NCI-H1417 (cell line): ENCODE measurements at regions not wholly inside any gene's neighbourhood (a gene's known extent, or its start where the extent isn't known, plus 50 kb on each side); places are given as distances from the start of the nearest gene placed in this dataset.
A peak's percentile ranks its signal among the peaks of the same experiment; 100 is the strongest.
"Not testable (repeated sequence)": the region's sequence is repeated elsewhere in the genome, so short reads cannot be mapped to it uniquely, and the experiment has no call there.

Experiments
- DNase-seq, 3 experiments: peaks; one replicate each; lab custom pipeline; 2025; lab: John Stamatoyannopoulos, UW

- peak in 1 of 3 experiments; percentile 22 for DNase-seq
These were observed 760.4 kb downstream of the SLITRK1 start for GRCh38 chr13:83121896-83122295.

DNA sequence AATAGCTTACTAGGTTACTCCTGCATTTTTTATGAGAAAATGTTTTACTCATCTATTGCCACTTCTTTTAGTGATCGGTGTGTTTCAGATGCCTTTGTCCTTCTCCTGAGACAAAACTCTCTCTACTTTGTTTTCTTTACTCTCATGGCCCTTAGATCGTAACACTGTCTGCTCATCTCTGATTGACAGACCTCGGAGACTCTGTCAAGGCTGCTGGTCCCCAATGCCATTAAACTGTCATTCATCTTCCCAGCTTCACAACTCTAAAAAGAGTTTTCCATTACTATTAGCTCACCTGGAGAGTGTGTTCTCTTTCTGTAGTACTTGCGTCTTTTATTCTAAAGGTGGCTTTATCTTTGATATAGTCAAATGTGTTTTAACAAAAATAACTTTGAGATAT is 765.2 kb downstream of the SLITRK1 start:
- no peak for DNase-seq

DNA sequence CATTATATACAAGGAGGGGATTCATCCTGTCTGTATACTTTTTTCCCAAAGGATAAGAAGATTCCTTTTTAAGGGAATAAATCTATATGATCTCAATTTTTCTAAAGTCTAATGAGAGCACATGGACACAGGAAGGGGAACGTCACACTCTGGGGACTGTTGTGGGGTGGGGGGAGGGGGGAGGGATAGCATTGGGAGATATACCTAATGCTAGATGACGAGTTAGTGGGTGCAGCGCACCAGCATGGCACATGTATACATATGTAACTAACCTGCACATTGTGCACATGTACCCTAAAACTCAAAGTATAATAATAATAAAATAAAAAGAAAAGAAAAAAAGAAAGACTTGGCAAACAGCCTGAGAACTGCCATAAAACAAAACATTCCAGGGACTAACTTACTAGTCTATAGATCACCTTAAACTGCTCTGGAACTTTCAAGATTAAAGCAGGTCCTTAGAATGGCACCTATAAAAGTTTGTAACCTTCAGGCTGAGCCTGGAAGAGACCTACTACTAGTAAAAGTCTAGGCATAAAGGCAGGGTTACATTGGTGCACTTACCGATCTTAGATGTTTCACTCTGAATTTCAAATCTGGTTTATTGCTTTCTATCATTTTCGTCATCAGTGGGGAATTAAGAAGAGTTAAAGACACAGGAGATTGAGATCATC is 780.6 kb downstream of the SLITRK1 start:
- not testable (repeated sequence) for DNase-seq

DNA sequence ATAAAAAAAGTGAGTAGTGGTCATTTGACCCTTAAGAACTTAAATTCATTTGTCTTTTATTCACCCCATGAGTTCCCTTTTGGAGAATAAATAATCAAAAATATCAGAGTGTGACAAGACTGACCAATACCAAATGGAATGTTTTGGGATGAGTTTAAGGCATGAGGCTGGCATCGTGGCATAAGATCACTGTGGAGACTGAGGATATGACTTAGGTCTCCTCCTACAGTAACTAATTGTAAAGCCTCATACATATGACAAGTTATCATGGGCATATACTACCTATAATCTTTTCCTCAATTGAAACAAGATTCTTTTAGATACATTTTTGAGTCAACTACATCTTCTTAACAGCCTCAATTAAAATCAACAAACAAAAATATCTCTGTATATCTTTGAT is 782.0 kb downstream of the SLITRK1 start:
- no peak for DNase-seq

GRCh38 chr13:83088858-83089257 is 793.4 kb downstream of the SLITRK1 start:
- DNase-seq: no peak

DNA sequence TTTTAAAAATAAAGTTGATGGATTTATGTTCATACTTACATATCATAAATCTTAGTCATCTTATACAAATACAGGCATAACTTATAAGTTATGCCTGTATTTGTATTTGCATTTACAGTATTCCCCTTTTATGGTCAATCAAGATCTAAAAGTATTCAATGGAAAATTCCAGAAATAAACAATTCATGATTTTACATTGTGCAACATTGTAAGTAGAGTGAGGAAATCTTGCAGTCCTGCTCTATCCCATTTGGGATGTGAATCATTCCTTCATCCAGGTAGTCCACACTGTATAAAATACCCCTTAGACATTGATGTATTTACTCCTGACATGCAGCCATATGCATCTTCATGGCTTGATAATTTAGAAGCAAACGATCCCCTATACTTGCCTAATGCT is 795.3 kb downstream of the SLITRK1 start:
- DNase-seq: no peak

- DNase-seq: no peak
These were observed 796.2 kb downstream of the SLITRK1 start for GRCh38 chr13:83086088-83086487.

- no peak for DNase-seq
These were observed 796.9 kb downstream of the SLITRK1 start for GRCh38 chr13:83085186-83085900.

DNA sequence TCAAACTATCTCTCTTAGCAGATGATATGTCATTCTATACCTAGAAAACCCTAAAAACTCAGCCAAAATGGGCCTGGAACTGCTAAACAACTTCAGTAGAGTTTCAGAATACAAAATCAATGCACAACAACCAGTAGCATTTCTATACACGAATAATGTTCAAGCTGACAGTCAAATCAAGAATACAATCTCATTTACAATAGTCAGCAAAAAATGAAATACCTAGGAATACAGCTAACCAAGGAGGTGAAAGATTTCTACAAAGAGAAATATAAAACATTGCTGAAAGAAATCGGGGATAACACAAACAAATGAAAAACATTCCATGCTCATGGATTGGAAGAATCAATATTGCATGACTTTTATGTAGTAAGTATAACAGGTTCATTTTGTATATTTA is 804.8 kb downstream of the SLITRK1 start:
- DNase-seq: no peak

DNA sequence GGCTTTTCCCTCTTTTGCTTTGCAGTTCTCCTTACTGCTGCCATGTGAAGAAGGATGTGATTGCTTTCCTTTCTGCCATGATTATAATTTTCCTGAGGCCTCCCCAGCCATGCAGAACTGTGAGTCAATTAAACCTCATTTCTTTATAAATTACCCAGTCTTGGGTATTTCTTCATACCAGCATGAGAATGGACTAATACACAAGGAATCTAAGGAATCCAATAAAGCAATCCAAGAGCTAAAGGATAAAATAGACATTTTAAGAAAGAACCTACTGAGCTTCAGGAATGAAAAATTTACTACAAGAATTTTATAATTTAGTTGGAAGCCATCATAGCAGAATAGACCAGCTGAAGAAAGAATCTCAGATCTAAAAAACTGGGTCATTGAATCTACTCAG is 808.3 kb downstream of the SLITRK1 start:
- not testable (repeated sequence) for DNase-seq

- DNase-seq: no peak
These were observed 817.2 kb downstream of the SLITRK1 start for GRCh38 chr13:83065108-83065507.

GRCh38 chr13:83057119-83057518 is 825.2 kb downstream of the SLITRK1 start:
- DNase-seq: no peak

DNA sequence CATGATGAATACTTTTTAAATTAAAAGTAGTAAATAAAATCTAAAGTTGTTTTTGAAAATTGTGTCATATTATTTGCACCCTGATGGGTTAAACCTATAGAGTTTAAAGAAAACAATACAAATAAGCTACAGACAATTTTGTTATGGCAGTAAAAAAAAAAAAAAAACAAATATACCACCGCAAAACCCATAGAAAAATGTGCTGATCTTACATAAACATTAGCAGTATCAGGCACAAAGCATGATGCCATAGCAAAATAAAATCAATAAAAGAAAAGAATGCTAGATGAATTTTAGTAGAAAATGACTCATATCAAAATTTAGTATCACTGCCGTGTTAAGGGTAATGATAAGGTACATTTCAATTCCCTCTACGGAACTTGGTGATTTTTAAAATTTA is 826.0 kb downstream of the SLITRK1 start:
- DNase-seq: no peak

- DNase-seq: no peak
These were observed 833.9 kb downstream of the SLITRK1 start for GRCh38 chr13:83048419-83048818.

- DNase-seq: no peak
These were observed 857.2 kb downstream of the SLITRK1 start for GRCh38 chr13:83024955-83025594.

- DNase-seq: no peak
These were observed 858.0 kb downstream of the SLITRK1 start for GRCh38 chr13:83024232-83024631.

DNA sequence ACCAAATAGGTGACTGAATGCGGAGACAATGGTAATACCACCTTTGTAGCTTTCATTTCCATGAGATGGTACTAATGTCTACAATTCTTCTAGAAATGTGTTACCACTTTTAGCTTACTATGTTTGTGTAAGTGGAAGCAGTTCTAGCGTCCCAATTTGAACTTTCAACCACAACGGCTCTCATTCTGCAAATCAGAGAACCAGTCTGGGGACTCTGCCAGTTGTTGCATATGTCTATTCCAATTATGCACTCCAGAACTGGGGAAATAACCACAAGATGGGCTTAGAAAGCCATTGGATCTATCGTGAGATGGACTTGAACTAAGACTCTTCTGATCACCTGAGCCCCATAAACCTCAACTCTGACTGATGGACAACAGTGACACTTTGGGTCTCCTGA is 862.3 kb downstream of the SLITRK1 start:
- no peak for DNase-seq

GRCh38 chr13:83009987-83010386 is 872.3 kb downstream of the SLITRK1 start:
- no peak for DNase-seq

GRCh38 chr13:83008212-83008929 is 873.9 kb downstream of the SLITRK1 start:
- DNase-seq: no peak

- DNase-seq: no peak
These were observed 875.0 kb downstream of the SLITRK1 start for GRCh38 chr13:83007226-83007625.

DNA sequence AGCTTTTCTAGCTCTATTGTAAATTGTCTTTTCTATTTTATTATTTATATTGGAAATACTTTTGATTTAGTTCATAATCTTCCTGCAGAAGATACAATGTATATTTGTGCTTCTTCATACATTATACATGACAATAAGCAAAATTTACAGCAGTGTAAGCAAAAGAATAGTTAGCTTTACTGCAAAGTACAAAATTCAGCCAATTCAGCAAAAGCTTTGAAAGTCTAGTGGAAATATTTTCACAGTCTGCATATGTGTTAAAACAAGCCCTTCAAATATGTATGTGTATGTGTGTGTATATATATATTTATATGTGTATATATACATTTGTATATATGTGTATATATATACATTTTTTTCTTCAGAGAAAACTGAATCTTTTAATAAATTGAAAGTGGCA is 879.1 kb downstream of the SLITRK1 start:
- DNase-seq: no peak

GRCh38 chr13:82993417-82993816 is 888.9 kb downstream of the SLITRK1 start:
- DNase-seq: no peak

GRCh38 chr13:82976499-82976898 is 905.8 kb downstream of the SLITRK1 start:
- no peak for DNase-seq
